ENCODE measurements at regions not wholly inside any gene's neighbourhood (a gene's known extent, or its start where the extent isn't known, plus 50 kb on each side); places are given as distances from the start of the nearest gene placed in this dataset.

GRCh38 chr21:15260604-15261003 is 195.8 kb upstream of the NRIP1 start:
- Histone ChIP-seq H3K9ac (no peak overlapping the region), H3K36me3 (no peaks in the 10 kb centered on the region), H3K4me1 (peaks cover 0 to 3% (median 0%) of the 10 kb centered on the region in 10 experiments; a peak in 5 of 20 replicates), H3K27me3 (no peaks in the 10 kb centered on the region), H3K9me3 (replicated peaks in 1 of 11) (peaks cover 0 to 15% (median 0%) of the 10 kb centered on the region in 11 experiments; a peak in 8 of 22 replicates), H3K4me2 (no peak overlapping the region), H3K4me3 (no peak overlapping the region), H3K27ac (no peak overlapping the region), H4K20me1 (no peaks in the 10 kb centered on the region)
- no peak for TF ChIP-seq Cebpa-rat (IDR thresholded peaks at IDR 0.05)

- Histone ChIP-seq H4K20me1 (no peaks in the 10 kb centered on the region), H3K36me3 (no peaks in the 10 kb centered on the region), H3K27ac (no peak overlapping the region), H3K9me3 (replicated peaks in 1 of 11) (peaks cover 0 to 27% (median 13%) of the 10 kb centered on the region in 11 experiments; a peak in 16 of 22 replicates), H3K9ac (no peak overlapping the region), H3K4me3 (no peak overlapping the region), H3K4me2 (no peak overlapping the region), H3K27me3 (no peaks in the 10 kb centered on the region), H3K4me1 (no peaks in the 10 kb centered on the region)
- TF ChIP-seq Cebpa-rat (IDR thresholded peaks at IDR 0.05), result no peak
These were observed 199.4 kb upstream of the NRIP1 start for GRCh38 chr21:15264084-15264665.

- Histone ChIP-seq H3K27me3 (no peaks in the 10 kb centered on the region), H3K27ac (no peak overlapping the region), H3K36me3 (no peaks in the 10 kb centered on the region), H3K9ac (no peak overlapping the region), H3K9me3 (replicated peaks in 1 of 11) (peaks cover 0 to 19% (median 10%) of the 10 kb centered on the region in 11 experiments; a peak in 10 of 22 replicates), H3K4me1 (no peaks in the 10 kb centered on the region), H3K4me3 (no peak overlapping the region), H3K4me2 (no peak overlapping the region), H4K20me1 (no peaks in the 10 kb centered on the region)
- TF ChIP-seq Cebpa-rat (IDR thresholded peaks at IDR 0.05), result no peak
These were observed 207.4 kb upstream of the NRIP1 start for GRCh38 chr21:15272171-15272570.

- no peak overlapping the region for H3K27ac ChIP-seq
- H3K4me1 ChIP-seq, result no peaks in the 10 kb centered on the region
- H4K20me1 ChIP-seq, result no peaks in the 10 kb centered on the region
- no peaks in the 10 kb centered on the region for H3K27me3 ChIP-seq
- no peak for TF ChIP-seq Cebpa-rat (IDR thresholded peaks at IDR 0.05)
- H3K9me3 ChIP-seq (replicated peaks in 1 of 11), result peaks cover 0 to 15% (median 9%) of the 10 kb centered on the region in 11 experiments; a peak in 7 of 22 replicates
- no peaks in the 10 kb centered on the region for H3K36me3 ChIP-seq
- no peak overlapping the region for H3K4me3 ChIP-seq
- no peak overlapping the region for H3K9ac ChIP-seq
- no peak overlapping the region for H3K4me2 ChIP-seq
These were observed 207.8 kb upstream of the NRIP1 start for GRCh38 chr21:15272591-15272990.

- Histone ChIP-seq H3K36me3 (no peaks in the 10 kb centered on the region), H3K4me1 (no peaks in the 10 kb centered on the region), H3K9ac (no peak overlapping the region), H3K4me3 (no peak overlapping the region), H4K20me1 (no peaks in the 10 kb centered on the region), H3K4me2 (no peak overlapping the region), H3K27me3 (no peaks in the 10 kb centered on the region), H3K9me3 (replicated peaks in 1 of 11) (peaks cover 0 to 13% (median 7%) of the 10 kb centered on the region in 11 experiments; a peak in 7 of 22 replicates), H3K27ac (no peak overlapping the region)
- no peak for TF ChIP-seq Cebpa-rat (IDR thresholded peaks at IDR 0.05)
These were observed 208.4 kb upstream of the NRIP1 start for GRCh38 chr21:15273244-15273643.

- H3K4me2 ChIP-seq, result no peak overlapping the region
- no peak overlapping the region for H3K4me3 ChIP-seq
- no peak overlapping the region for H3K27ac ChIP-seq
- H3K4me1 ChIP-seq, result no peaks in the 10 kb centered on the region
- H3K9me3 ChIP-seq (replicated peaks in 1 of 11), result peaks cover 0 to 13% (median 7%) of the 10 kb centered on the region in 11 experiments; a peak in 6 of 22 replicates
- no peak overlapping the region for H3K9ac ChIP-seq
- H3K36me3 ChIP-seq, result no peaks in the 10 kb centered on the region
- TF ChIP-seq Cebpa-rat (IDR thresholded peaks at IDR 0.05), result no peak
- no peaks in the 10 kb centered on the region for H3K27me3 ChIP-seq
- no peaks in the 10 kb centered on the region for H4K20me1 ChIP-seq
These were observed 210.1 kb upstream of the NRIP1 start for GRCh38 chr21:15274701-15275485.

- H3K4me2 ChIP-seq, result no peak overlapping the region
- H3K9ac ChIP-seq, result no peak overlapping the region
- H3K36me3 ChIP-seq, result no peaks in the 10 kb centered on the region
- peaks cover under 1 to 12% (median 6%) of the 10 kb centered on the region in 11 experiments; a peak in 15 of 22 replicates for H3K9me3 ChIP-seq (replicated peaks in 1 of 11)
- no peaks in the 10 kb centered on the region for H3K4me1 ChIP-seq
- no peak for TF ChIP-seq Cebpa-rat (IDR thresholded peaks at IDR 0.05)
- no peak overlapping the region for H3K27ac ChIP-seq
- H3K27me3 ChIP-seq, result no peaks in the 10 kb centered on the region
- H3K4me3 ChIP-seq, result no peak overlapping the region
- no peaks in the 10 kb centered on the region for H4K20me1 ChIP-seq
These were observed 210.9 kb upstream of the NRIP1 start for GRCh38 chr21:15275615-15276235.

GRCh38 chr21:15276243-15276642 is 211.4 kb upstream of the NRIP1 start:
- no peak overlapping the region for H3K4me2 ChIP-seq
- H3K9me3 ChIP-seq (replicated peaks in 1 of 11), result peaks cover 6 to 12% (median 7%) of the 10 kb centered on the region in 11 experiments; a peak in 16 of 22 replicates
- H3K9ac ChIP-seq, result no peak overlapping the region
- no peaks in the 10 kb centered on the region for H4K20me1 ChIP-seq
- no peaks in the 10 kb centered on the region for H3K4me1 ChIP-seq
- no peak overlapping the region for H3K27ac ChIP-seq
- TF ChIP-seq Cebpa-rat (IDR thresholded peaks at IDR 0.05), result no peak
- H3K36me3 ChIP-seq, result no peaks in the 10 kb centered on the region
- no peaks in the 10 kb centered on the region for H3K27me3 ChIP-seq
- H3K4me3 ChIP-seq, result no peak overlapping the region

GRCh38 chr21:15277466-15277865 is 212.7 kb upstream of the NRIP1 start:
- H3K9ac ChIP-seq, result no peak overlapping the region
- H3K27ac ChIP-seq, result no peak overlapping the region
- peaks cover 8 to 19% (median 15%) of the 10 kb centered on the region in 11 experiments; a peak in 19 of 22 replicates for H3K9me3 ChIP-seq (replicated peaks in 1 of 11)

More at GRCh38 chr21:15277466-15277865, 212.7 kb upstream of the NRIP1 start:
- Histone ChIP-seq H4K20me1 (no peaks in the 10 kb centered on the region), H3K4me3 (no peak overlapping the region), H3K36me3 (no peaks in the 10 kb centered on the region), H3K4me2 (no peak overlapping the region), H3K4me1 (no peaks in the 10 kb centered on the region), H3K27me3 (no peaks in the 10 kb centered on the region)
- no peak for TF ChIP-seq Cebpa-rat (IDR thresholded peaks at IDR 0.05)
